ENCODE measurements at regions not wholly inside any gene's neighbourhood (a gene's known extent, or its start where the extent isn't known, plus 50 kb on each side); places are given as distances from the start of the nearest gene placed in this dataset.

DNA sequence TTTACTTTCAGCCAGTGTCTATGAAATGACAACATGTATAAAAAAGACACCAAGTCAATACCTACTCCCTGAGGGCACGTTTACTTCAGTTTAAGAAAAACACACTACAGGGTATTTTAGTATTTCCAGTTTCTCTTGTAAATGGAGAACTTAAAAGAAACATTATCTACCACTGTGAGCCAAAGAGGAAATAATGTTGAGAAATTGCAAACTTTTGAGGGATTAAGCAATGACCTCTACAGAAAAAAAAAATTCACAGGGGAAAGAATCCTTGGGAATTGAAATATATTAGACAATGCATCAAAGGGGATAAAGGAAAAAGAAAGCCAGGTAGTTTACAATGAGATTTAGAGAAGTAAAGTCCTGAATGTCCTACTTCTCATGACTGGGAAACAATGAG is 126.0 kb downstream of the KCNJ2 start:
- no peak for TF ChIP-seq CTCF (IDR thresholded peaks at IDR 0.05)
- no peak for TF ChIP-seq POLR2A (IDR thresholded peaks at IDR 0.05)

All from uterus (tissue), 2 donors.